Loucy (cell line): ENCODE measurements at regions not wholly inside any gene's neighbourhood (a gene's known extent, or its start where the extent isn't known, plus 50 kb on each side); places are given as distances from the start of the nearest gene placed in this dataset.

ENCODE experiments used
- EZH2phosphoT487 ChIP-seq: fragments of 200-600 bp; IDR thresholded peaks from 2 replicates; pipeline ENCODE4 v1.6.1; 2018; ENCODE audit warnings: antibody characterized with exemption, mild to moderate bottlenecking, moderate library complexity, borderline replicate concordance
- TF ChIP-seq, protein P1 (sequence below): fragments of 200-600 bp; sonication (generic); conservative IDR thresholded peaks from 2 replicates; pipeline ENCODE4 v1.5.1; 2014; ENCODE audit warnings: mild to moderate bottlenecking, antibody characterized with exemption, low read length

DNA sequence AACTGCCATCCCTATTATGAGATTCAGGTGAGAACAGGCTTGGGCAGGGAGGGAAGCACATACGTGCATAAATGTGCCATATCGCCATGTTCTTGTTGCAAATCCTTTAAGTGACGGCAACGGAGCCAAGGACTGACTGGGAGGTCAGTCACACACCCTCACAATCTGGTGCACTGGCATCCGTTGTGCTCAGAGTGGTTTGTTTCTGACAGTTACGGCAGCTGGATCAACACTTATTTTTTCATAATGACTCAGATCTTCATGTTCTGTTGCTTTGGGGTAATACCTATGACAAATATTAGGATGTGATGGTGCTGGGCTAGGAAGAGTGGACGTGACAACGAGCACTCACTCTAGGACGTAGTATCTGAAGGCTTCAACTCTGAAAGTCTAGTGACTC lies 56.2 kb upstream of the PREP start:
- TF ChIP-seq, protein P1, sequence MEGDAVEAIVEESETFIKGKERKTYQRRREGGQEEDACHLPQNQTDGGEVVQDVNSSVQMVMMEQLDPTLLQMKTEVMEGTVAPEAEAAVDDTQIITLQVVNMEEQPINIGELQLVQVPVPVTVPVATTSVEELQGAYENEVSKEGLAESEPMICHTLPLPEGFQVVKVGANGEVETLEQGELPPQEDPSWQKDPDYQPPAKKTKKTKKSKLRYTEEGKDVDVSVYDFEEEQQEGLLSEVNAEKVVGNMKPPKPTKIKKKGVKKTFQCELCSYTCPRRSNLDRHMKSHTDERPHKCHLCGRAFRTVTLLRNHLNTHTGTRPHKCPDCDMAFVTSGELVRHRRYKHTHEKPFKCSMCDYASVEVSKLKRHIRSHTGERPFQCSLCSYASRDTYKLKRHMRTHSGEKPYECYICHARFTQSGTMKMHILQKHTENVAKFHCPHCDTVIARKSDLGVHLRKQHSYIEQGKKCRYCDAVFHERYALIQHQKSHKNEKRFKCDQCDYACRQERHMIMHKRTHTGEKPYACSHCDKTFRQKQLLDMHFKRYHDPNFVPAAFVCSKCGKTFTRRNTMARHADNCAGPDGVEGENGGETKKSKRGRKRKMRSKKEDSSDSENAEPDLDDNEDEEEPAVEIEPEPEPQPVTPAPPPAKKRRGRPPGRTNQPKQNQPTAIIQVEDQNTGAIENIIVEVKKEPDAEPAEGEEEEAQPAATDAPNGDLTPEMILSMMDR = no peak
- no peak for TF ChIP-seq EZH2phosphoT487
